Lower leg skin (tissue), 4 donors: ENCODE measurements at regions not wholly inside any gene's neighbourhood (a gene's known extent, or its start where the extent isn't known, plus 50 kb on each side); places are given as distances from the start of the nearest gene placed in this dataset.

ENCODE experiments used
- DNase-seq, 2 donors: peaks; one replicate each; pipeline ENCODE4 v3.0.0-alpha.2; 2019; ENCODE audit warnings: low spot score in 2 of 2
- H3K4me3 ChIP-seq: fragments of 200-600 bp; sonication (generic); 2 replicates; pipeline ENCODE4 v1.5.1; 2017; ENCODE audit warnings: mild to moderate bottlenecking, low read depth; ENCODE audit not compliant: poor library complexity, severe bottlenecking
- POLR2A ChIP-seq, 2 donors: fragments of 450-650 bp; IDR thresholded peaks; one replicate each; pipeline ENCODE4 v1.6.1; 2016 to 2017; ENCODE audit warnings: antibody characterized with exemption in 2 of 2, mild to moderate bottlenecking in 1 of 2, moderate library complexity in 1 of 2
- WGBS, 2 donors: methylation state at CpG; one replicate each; pipeline ENCODE4 v1.1.5; 2018; 5-methylcytosine and 5-hydroxymethylcytosine counted together
- intact Hi-C: fragments of 100-400 bp; cut with DNase I; formaldehyde crosslinking; loops from one replicate; pipeline ENCODE4 v1.15.0; 2023; ENCODE audit warnings: low total_unique reads
- TF ChIP-seq, protein P1 (sequence below), 3 donors: fragments of 450-650 bp; IDR thresholded peaks; one replicate each; pipeline ENCODE4 v1.5.1; 2016; ENCODE audit warnings: antibody characterized with exemption in 3 of 3, mild to moderate bottlenecking in 3 of 3, moderate library complexity in 2 of 3

GRCh38 chr9:88034964-88035363 lies 60.6 kb upstream of the CDK20 start:
- intact Hi-C loops = no loop called here
- WGBS, 2 donors = 96 to 100% methylated on average over 4 of the region's 4 CpGs
- no peak for TF ChIP-seq POLR2A (IDR thresholded peaks at IDR 0.05)
- TF ChIP-seq, protein P1, sequence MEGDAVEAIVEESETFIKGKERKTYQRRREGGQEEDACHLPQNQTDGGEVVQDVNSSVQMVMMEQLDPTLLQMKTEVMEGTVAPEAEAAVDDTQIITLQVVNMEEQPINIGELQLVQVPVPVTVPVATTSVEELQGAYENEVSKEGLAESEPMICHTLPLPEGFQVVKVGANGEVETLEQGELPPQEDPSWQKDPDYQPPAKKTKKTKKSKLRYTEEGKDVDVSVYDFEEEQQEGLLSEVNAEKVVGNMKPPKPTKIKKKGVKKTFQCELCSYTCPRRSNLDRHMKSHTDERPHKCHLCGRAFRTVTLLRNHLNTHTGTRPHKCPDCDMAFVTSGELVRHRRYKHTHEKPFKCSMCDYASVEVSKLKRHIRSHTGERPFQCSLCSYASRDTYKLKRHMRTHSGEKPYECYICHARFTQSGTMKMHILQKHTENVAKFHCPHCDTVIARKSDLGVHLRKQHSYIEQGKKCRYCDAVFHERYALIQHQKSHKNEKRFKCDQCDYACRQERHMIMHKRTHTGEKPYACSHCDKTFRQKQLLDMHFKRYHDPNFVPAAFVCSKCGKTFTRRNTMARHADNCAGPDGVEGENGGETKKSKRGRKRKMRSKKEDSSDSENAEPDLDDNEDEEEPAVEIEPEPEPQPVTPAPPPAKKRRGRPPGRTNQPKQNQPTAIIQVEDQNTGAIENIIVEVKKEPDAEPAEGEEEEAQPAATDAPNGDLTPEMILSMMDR (IDR thresholded peaks at IDR 0.05) = no peak
- H3K4me3 ChIP-seq = no peak overlapping the region
- no peak for DNase-seq

GRCh38 chr9:88033359-88033702 lies 59.0 kb upstream of the CDK20 start:
- 36 to 48% methylated on average over 3 of the region's 3 CpGs for whole genome bisulfite sequencing, 2 donors
- H3K4me3 ChIP-seq = no peak overlapping the region
- TF ChIP-seq POLR2A (IDR thresholded peaks at IDR 0.05) = no peak
- TF ChIP-seq, protein P1 (IDR thresholded peaks at IDR 0.05) = no peak
- intact Hi-C loops = no loop called here
- DNase-seq = no peak

DNA sequence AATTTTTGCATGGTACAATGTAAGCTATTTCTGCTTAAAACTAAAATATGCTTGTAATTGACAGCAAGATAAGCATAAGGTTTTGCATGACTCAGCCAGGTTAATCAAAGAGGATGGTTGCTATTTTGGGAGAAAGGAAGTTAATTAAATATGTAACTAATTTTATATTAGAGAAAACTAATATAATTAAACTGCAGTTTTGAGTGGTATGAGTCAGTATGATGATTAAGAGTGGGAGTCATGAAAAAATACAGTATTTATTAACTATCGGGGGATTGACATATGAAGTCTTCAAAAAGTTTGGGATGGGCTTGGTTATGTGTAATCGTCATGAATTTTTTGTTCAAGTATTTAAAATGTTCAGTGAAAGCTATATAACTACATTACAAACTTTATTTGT lies 54.0 kb upstream of the CDK20 start:
- no peak overlapping the region for H3K4me3 ChIP-seq
- no peak for DNase-seq
- WGBS, 2 donors = 90 to 96% methylated on average over 2 of the region's 2 CpGs
- intact Hi-C loops = no loop called here
- TF ChIP-seq, protein P1 (IDR thresholded peaks at IDR 0.05) = no peak
- TF ChIP-seq POLR2A (IDR thresholded peaks at IDR 0.05) = no peak

DNA sequence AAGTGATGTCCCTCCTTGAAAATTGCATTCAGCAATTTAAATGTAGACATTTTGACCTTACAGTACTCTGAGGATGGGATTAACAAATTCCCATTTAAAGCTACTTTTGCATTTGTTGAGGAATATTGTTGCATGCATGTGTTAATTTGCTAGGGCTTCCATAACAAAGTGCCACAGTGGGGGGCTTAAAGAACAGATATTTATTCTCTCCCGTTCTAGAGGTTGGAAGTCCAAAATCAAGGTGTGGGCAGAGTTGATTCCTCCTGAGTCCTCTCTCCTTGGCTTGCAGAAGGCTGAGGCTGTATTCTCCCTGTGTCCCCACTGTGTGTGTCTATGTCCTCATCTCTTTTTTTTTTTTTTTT lies 51.8 kb upstream of the CDK20 start:
- H3K4me3 ChIP-seq = no peak overlapping the region
- intact Hi-C loops = no loop called here
- no peak for DNase-seq
- WGBS, 2 donors = 85 to 91% methylated on average over 1 of the region's 1 CpG
- no peak for TF ChIP-seq POLR2A (IDR thresholded peaks at IDR 0.05)
- TF ChIP-seq, protein P1 (IDR thresholded peaks at IDR 0.05) = no peak

DNA sequence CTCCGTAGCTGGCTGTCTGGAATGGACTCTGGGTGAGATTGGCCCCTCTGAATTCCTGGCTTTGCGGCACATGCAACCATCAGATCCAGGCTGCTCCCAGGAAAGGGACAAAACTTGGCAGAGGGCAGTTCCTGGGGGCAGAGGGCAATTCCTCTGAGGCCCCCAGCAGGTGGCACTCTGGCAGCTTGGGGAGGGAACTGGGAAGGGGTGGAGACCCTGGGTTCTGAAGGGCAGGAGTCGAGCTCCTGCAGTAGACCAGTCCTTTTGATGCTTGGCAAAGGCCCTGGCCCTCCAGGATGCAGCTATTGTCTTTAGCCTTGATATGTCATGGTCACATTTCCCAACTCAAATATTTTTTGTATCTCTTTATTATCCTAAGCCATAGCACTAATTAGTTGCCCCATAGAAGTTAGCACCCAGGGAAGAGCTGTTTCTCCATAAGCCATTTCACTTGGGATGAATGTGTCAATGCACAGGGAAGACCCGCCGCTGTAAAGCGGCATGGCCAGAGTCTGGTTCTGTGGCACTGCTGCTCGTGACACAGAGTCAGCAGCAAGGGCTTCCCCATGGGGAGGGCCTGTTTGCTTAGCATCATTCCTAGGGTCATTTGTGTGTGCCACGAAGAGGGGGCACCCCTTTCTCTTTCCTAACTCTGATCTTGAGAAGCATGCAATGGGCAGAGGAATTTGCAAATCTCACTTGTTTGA lies 51.2 kb upstream of the CDK20 start:
- intact Hi-C loops = no loop called here
- no peak for TF ChIP-seq POLR2A (IDR thresholded peaks at IDR 0.05)
- TF ChIP-seq, protein P1 (IDR thresholded peaks at IDR 0.05) = no peak
- 81 to 87% methylated on average over 8 of the region's 8 CpGs for WGBS, 2 donors
- no peak overlapping the region for H3K4me3 ChIP-seq
- no peak for DNase-seq

GRCh38 chr9:88024896-88025295 lies 50.6 kb upstream of the CDK20 start:
- intact Hi-C loops = no loop called here
- TF ChIP-seq POLR2A (IDR thresholded peaks at IDR 0.05) = no peak
- TF ChIP-seq, protein P1 (IDR thresholded peaks at IDR 0.05) = no peak
- DNase-seq = no peak
- WGBS, 2 donors = 70 to 86% methylated on average over 4 of the region's 4 CpGs
- H3K4me3 ChIP-seq = no peak overlapping the region
